NT2/D1 (cell line): ENCODE measurements at regions not wholly inside any gene's neighbourhood (a gene's known extent, or its start where the extent isn't known, plus 50 kb on each side); places are given as distances from the start of the nearest gene placed in this dataset.

Experiments
- SUZ12 ChIP-seq: IDR thresholded peaks from 2 replicates; pipeline ENCODE4 v1.6.1; 2011; ENCODE audit not compliant: insufficient read length, insufficient read depth; ENCODE audit errors: extremely low read depth
- YY1 ChIP-seq: IDR thresholded peaks from 2 replicates; pipeline ENCODE4 v1.6.1; 2011; ENCODE audit not compliant: insufficient read length, insufficient read depth
- ZNF274 ChIP-seq: IDR thresholded peaks from 2 replicates; pipeline ENCODE4 v1.6.1; 2011; ENCODE audit warnings: mild to moderate bottlenecking, low read depth, low read length

- TF ChIP-seq ZNF274, result no peak
- no peak for TF ChIP-seq YY1
- TF ChIP-seq SUZ12, result no peak
Measured at GRCh38 chr1:106924360-106924759, 132.1 kb upstream of the PRMT6 start.
